SK-MEL-5 (cell line): ENCODE measurements at regions not wholly inside any gene's neighbourhood (a gene's known extent, or its start where the extent isn't known, plus 50 kb on each side); places are given as distances from the start of the nearest gene placed in this dataset.

Experiments
- DNase-seq: peaks from one replicate; pipeline ENCODE4 v3.0.0-alpha.2; 2016; ENCODE audit warnings: low read depth, low spot score
- in situ Hi-C: cut with HindIII; loops from 2 replicates; pipeline ENCODE4 v1.10.0; 2016; ENCODE audit warnings: low sequenced_read_pairs, high pct_unique_total_duplicates, low pct_unique_long_range_greater_than_20kb

DNA sequence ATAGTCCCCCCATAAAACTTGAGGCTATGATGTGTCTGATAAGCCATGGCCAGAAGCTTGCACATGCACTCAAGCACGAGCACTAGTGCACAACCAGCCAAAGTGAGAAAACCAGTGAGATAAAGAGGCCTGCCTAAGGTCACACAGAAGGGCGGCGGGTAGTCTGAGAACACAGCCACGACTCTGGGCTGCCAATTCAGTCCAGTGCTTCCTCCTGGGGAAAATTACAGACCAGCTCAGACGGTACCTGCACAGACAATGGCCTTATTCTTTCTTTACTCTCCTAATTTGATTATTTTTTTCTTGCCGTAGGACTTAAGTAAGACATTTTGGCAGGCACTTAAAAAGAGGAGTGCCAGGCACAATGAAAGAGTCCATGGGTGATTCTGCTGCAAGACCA lies 533.2 kb upstream of the FAT1 start:
- in situ Hi-C loops, result no loop called here
- DNase-seq, result no peak

DNA sequence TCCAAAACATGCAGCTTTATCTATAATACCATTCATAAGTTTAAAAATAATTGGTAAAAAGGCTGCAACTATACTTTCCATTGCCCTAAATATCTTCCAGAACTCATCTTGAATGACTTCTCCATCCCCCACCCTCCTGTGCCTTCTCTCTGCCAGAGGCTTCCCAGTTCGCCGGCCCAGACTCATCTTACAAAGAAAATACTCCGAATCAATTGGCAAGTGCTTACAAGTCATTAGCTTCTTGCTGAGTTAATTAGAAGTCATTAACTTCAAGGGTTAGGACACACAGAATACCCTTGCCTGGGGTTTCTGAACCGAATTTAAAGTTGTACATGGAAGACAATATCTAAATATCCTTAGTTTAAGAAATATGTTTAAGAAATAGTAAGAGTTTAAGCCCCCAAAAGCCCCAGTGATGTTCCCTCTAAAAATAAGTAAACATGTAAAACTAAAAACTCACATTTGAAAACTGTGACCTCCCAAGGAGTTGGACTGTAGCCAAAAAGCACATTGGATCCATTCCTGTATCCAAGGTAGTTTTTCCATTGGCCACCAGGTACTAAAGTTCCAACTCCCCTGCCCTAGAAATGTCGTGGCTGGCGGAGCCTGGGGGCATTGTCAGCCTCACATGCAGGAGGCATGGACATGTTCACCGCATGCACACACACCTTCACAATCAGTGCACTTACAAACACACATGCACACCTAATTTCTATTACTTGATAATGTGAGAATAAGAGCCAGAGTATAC lies 535.2 kb upstream of the FAT1 start:
- DNase-seq, result no peak
- in situ Hi-C loops, result no loop called here

DNA sequence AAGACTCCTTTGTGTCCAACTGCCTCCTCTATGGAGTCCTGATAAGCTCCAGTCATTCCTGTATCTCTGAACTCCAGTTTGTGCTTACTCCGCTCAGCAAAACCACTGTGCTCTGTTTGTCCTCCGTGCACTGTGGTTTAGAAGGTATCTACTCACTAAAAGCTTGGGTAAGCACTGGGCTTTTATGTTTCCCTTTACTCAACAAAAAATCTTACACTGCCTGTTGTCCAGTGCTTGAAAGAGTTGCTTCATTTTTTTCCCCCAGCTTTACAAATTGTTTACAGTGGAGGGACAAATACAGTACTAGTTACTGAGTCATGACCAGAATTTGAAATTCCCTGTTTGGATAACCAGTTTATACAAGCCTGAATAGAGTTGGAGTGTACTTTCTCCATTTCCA lies 545.3 kb upstream of the FAT1 start:
- no peak for DNase-seq
- in situ Hi-C loops, result no loop called here

DNA sequence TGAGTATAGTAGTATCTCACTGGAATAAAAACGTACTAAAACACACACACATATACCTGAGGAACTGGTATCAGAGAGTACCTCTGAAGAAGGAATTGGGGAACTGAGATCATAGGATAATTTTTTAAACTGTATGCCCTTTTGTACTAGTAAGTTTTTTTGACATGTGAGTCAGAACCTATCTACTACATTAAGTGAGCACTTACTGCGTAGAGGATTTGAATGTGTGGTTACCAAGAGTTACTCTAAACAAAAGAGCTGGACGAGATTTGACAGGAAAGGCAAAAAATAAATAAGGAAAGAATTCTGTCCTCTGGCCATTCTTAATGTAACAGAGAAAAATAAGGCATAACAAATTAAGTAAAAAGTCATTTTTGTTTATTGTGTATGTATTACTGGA lies 546.5 kb upstream of the FAT1 start:
- DNase-seq, result no peak

DNA sequence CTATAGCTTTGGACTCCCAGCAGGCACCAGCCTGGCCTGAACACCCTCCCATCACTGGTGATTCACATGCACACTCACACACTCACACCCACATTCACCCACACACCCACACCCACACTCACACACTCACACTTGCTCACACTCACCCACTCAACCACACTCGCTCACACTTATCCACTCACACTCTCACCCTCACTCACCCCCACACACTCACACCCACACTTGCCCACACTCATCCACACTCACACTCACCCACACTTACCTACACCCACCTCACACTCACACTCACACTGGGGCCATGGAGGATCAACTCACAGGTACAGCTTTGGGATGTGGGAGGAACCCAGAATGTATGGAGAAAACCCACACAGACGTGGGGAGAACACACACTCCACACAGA lies 548.2 kb upstream of the FAT1 start:
- in situ Hi-C loops, result no loop called here
- no peak for DNase-seq

More for the DNA sequence above, 546.5 kb upstream of the FAT1 start:
- in situ Hi-C loops, result no loop called here

DNA sequence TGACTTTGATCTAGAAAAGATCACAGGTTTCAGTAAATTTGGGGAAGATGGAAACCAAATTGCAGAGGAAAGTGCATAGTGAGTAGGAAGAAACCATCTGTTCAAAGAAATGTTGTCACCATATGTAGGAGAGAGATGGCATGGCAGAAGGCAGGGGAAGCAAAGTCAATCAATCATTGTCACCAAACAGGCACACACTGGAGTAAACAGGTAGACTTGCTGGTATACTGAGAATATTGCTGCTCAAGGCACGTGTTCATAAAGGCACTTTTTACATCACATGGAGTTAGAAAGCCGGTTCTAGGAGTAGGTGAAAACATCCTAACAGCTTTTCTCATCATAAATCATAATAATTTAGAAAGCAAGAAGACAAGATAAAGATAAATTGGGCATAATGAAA lies 550.5 kb upstream of the FAT1 start:
- DNase-seq, result no peak
- in situ Hi-C loops, result no loop called here

DNA sequence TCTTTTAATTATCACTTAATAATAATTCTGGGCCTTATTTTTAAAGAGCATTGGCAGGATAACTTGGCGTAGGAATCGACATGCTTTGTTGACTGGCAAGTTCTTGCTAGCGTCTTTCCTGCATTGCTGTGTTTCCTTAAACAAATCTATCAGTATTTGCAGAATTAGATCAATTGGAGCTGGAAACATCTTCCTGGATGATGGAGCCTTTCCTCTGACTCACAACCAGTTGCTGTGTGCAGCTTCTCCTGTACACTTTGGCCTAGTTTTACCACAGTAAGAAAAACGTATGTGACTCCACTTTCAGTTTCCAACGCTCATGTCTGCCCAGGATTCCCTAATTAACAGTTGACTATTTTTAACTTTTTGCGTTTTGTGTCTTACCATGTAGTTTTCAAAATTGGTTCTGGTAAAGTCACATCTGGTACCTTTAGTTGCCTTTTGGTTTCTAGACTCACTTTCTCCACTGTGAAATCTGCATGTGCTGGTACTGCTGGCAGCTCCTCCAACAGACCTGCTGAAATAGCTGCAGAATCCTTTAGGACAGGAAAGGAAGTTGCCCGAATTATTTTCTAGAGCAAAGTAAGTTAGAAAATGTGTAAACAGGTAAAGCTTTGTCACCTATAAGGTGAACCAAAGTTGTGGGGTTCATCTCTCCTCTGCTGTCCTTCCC lies 553.2 kb upstream of the FAT1 start:
- DNase-seq, result no peak
- in situ Hi-C loops, result no loop called here

DNA sequence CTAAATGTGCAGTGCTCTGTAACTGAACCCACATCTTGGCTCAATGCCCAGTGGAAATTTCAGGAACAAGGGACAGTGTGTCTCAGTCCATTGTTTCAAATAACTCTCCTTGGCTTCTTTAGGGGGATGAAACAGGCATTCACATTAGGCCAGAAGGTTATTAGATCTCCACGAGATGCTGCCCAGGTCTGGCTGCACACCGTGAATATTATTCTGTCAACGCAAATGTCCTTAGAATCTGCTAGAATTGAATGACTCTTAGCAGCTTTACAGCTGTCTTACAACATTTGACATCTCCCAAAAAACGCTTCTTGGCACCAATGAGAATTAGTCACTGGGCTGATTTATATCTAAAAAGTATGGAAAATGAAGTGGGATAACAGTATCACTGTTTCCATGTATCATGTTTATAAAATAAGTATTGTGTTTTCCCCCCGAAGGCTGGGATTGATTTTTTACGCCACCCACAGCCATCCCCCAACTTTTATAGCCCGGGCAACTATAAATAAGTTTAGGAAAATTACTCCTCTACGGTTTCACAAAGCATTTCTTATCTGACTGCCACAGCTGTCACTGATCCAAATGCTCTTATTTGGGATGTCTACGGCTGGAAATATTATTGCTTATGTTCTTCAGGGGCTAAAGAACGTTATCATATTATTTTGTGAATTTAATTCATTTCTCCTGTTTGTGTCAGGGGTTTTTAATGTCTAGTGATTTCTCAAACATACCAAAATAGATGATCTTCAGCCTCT lies 559.7 kb upstream of the FAT1 start:
- DNase-seq, result no peak
- in situ Hi-C loops, result no loop called here

DNA sequence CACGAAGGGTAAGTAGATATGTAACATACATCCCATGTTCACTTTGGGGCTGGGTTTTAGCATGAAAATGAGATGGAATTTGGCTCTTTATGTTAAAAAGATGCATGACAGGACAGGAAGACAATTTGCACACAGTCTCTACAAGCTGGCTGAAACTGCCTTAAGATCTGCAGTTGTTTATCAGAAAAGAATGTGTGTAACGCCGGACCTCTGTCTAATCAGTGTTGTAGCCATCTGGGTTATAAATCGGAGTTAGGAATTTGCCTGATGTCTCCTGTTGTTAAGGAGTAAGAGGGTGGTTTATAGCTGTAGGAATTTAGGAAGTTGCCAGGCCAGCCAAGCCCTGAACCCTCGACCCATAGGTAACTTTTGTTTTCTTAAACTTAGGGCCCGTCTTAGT lies 562.9 kb upstream of the FAT1 start:
- no peak for DNase-seq
- in situ Hi-C loops, result no loop called here

DNA sequence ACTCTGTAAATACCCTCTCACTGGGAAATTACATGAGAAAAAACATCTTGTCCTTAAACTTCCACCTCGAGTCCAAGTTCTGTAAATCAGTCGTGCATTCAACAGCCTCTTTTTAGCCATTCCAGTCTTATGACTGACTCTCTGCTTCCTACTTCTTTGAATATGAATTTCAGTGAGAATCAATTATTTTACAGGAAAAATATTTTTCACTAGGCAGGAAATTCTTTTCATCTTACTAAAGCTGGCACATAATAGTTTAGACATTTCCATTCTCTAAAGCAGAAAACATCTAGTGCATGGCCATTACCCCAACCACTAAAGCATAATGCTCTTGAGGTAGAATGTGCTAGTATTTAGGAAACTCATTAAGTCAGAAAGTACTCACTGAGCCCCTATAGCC lies 565.7 kb upstream of the FAT1 start:
- DNase-seq, result no peak
- in situ Hi-C loops, result no loop called here

DNA sequence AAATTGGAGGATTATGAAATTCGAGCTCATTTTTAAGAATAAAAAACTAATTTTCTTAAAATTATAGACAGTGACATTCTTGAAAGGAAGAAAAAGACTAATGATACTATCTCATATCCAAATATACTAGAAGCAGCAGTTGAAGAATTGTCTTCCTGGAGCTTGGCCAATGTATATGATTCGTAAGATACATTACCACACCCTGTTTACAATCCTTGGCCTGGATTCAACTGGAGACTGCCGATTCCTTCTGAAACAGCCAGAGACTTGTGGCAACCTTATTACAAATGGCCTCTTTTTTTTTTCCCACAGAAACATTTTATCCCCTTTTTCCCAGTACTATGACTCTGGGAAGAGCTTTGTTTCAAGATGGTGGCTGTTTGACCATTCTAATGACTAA lies 571.2 kb upstream of the FAT1 start:
- in situ Hi-C loops, result no loop called here
- DNase-seq, result no peak

DNA sequence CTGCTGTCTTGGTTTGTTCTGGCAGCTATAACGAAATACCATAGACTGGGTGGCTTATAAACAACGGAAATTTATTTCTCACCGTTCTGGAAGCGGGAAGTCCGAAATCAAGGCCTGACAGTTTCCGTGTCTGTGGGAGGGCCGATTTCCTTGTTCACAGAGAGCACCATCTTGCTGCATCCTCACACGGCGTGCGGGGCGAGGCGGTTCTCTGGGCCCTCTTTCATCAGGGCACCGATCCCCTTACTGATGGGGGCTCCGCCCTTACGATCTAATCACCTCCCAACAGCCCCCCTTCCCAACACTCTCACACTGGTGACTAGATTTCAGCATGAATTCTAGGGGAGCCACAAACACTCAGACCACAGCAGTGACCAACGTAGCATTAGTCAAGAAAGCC lies 578.3 kb upstream of the FAT1 start:
- no peak for DNase-seq
- in situ Hi-C loops, result no loop called here

DNA sequence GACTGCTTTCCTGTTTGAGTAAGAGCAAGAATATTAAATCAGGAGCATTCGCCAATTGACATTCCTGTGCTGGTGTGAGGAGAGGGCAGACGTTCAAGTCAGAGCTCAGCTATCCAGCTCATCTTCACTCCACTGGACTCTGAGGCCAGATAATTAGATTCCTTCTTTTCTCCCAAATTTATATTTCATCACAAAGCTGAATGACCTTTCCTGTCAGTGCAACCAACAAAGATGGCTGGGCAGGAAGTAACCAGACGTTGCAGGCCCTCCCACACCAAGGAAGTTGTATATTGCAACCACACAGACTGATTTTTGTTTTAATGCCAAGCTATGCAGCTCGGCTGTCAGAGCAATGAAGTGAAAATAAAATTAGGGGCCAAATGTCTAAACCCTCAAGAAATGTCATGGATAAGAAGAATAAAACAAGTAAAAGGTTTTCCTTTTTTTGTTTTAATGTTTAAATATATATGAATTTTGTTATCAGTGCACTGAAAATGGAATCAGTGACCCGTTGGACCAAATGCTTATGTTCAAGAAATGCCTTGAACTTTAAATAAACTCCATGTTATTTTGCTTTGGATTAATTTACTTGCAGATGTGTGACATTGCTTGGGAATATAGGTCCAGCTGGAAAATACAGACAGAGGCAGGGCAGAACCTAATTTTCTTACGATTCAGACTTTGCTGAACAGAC lies 578.9 kb upstream of the FAT1 start:
- in situ Hi-C loops, result no loop called here
- no peak for DNase-seq

DNA sequence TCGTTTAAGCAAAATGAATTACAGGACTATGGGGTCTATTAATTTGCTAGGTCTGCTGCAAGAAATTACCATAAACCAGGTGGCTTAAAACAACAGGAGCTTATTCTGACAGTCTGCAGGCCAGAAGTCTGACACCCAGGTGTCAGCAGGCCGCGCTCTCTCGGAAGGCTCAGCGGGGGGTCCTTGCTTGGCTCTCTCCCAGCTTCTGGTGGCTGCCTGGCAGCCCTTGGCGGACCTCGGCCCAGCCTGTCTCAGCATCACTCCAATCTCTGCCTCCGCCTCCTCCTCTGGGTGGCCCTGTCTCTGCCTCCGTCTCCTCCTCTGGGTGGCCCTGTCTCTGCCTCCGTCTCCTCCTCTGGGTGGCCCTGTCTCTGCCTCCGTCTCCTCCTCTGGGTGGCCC lies 580.5 kb upstream of the FAT1 start:
- no peak for DNase-seq
- in situ Hi-C loops, result no loop called here

DNA sequence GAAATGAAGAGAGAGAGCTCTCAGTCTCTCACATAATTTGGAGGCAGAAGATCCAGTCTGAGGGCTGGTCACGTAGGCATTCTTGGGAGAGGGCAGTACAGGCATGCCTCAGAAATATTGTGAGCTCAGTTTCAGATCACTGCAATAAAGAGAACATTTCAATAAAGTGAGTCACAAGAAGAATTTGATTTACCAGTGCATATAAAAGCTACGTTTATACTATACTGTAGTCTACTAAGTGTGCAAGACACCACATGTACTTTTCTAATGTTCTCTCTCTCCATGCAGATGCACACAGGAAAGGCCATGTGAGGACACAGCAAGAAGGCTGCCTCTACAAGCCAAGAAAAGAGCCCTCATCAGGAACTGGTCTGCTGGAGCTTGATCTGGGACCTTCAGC lies 583.5 kb upstream of the FAT1 start:
- in situ Hi-C loops, result no loop called here
- DNase-seq, result no peak

DNA sequence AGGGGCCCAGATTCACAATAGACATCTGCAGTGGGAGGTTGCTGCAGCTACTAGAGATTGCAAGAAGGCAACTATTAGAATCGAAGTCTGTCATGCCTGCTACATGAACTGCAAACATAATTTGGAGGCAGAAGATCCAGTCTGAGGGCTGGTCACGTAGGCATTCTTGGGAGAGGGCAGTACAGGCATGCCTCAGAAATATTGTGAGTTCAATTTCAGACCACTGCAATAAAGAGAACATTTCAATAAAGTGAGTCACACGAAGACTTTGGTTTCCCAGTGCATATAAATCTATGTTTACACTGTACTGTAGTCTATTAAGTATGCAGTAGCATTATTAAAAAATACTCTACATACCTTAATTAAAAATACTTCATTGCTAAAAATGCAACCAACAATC lies 585.8 kb upstream of the FAT1 start:
- in situ Hi-C loops, result no loop called here
- DNase-seq, result no peak

DNA sequence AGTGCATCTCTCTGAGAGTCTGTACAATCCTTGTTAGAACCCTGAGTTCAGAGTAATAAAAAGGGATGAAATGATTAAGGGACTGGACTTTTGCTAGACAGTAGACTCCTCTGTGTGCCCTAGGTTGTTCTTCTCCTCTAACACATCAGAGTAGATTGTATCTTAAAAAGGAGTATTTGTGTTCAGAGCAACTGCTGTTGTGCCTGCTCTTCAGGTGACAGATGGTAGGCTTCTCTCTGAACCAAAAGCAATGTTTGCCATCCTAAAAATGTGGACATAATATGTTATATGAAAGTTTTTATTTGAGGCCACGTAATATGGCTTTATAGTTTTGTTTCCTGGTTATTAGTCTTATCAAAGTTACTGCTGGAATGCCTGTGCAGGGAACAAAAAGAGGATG lies 588.6 kb upstream of the FAT1 start:
- in situ Hi-C loops, result no loop called here
- no peak for DNase-seq

DNA sequence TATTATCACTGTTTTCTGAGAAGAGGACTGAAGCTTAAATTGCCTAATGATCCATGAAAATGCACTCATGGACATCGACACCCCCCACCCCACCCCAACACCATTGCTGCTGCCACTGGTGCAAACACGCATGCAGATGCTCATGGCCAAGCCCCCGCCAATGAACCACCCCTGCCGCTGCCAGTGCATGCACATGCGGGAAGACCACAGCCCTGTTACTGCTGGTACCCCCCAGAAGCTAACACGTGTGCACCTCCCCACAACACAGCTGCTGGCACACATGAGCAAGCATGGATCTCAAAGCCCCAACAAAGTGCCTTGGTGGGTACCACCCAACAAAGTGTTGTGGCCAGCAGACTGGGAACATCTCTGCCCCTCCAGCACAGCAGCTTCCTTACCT lies 594.1 kb upstream of the FAT1 start:
- in situ Hi-C loops, result no loop called here
- no peak for DNase-seq
